A549 (cell line): ENCODE measurements at regions not wholly inside any gene's neighbourhood (a gene's known extent, or its start where the extent isn't known, plus 50 kb on each side); places are given as distances from the start of the nearest gene placed in this dataset.

Experiments
- ATAC-seq, 2 experiments: fragments of 200-7000 bp in 1 of 2; fragments of >200 bp in 1 of 2; cut with Nextera tagmentation in 1 of 2; cut with Tn5 transposase in 1 of 2; 3 replicates each; pipeline versions ENCODE4 v1.8.0 to v1.9.1; 2018 to 2020; ENCODE audit warnings: mild to moderate bottlenecking in 1 of 2, moderate library complexity in 1 of 2
- CTCF ChIA-PET: fragments of 300-600 bp; sonication (Branson Sonifier 250); formaldehyde crosslinking; extraction: SDS; loops from one replicate; lab custom pipeline; 2021; ENCODE audit warnings: antibody characterized with exemption, inconsistent platforms; lab: Yijun Ruan, JAX
- POLR2A ChIA-PET: fragments of 350-600 bp; formaldehyde crosslinking; extraction: SDS; loops from one replicate; lab custom pipeline; 2021; ENCODE audit warnings: antibody characterized with exemption, inconsistent platforms; lab: Yijun Ruan, JAX
- DNase-seq, 2 experiments: peaks; one replicate each; pipeline versions ENCODE4 v3.0.0 to v3.0.0-alpha.2; 2011 to 2016; ENCODE audit warnings: low read depth in 1 of 2, low spot score in 1 of 2
- FAIRE-seq: peaks from 2 replicates; lab custom pipeline; 2011; peaks lifted over from hg19 to GRCh38; lab: Jason Lieb, UNC
- H3K27ac ChIP-seq, 2 experiments: fragments of >200 bp; sonication (Bioruptor Twin); formaldehyde crosslinking; 3 replicates each; pipeline ENCODE4 v1.5.1; 2016 to 2017
- H3K4me1 ChIP-seq: fragments of >200 bp; sonication (Bioruptor Twin); formaldehyde crosslinking; 3 replicates; pipeline ENCODE4 v1.6.1; 2016
- H3K4me2 ChIP-seq: fragments of >200 bp; sonication (Bioruptor Twin); formaldehyde crosslinking; 3 replicates; pipeline ENCODE4 v1.6.1; 2016
- H3K4me3 ChIP-seq: fragments of >200 bp; sonication (Bioruptor Twin); formaldehyde crosslinking; 3 replicates; pipeline ENCODE4 v1.5.1; 2016
- H3K9me3 ChIP-seq: fragments of >200 bp; sonication (Bioruptor Twin); formaldehyde crosslinking; 3 replicates; pipeline ENCODE4 v1.6.1; 2016
- CHD4 ChIP-seq: fragments of 200-600 bp; sonication (generic); IDR thresholded peaks from 2 replicates; pipeline ENCODE4 v1.6.1; 2016; ENCODE audit warnings: antibody characterized with exemption, mild to moderate bottlenecking, borderline replicate concordance
- E2F6 ChIP-seq: IDR thresholded peaks from 2 replicates; pipeline ENCODE4 v1.6.1; 2012; ENCODE audit warnings: low read depth, borderline replicate concordance
- EP300 ChIP-seq, 2 experiments: fragments of >200 bp; sonication (Bioruptor Twin); formaldehyde crosslinking; IDR thresholded peaks; 2 replicates in 1 of 2; 3 replicates in 1 of 2; pipeline ENCODE4 v1.6.1; 2016 to 2017
- HEYL ChIP-seq: fragments of 250-450 bp; sonication (Bioruptor Pico); IDR thresholded peaks from 2 replicates; pipeline ENCODE4 v1.8.0; 2021; ENCODE audit warnings: mild to moderate bottlenecking, moderate library complexity
- HOXB13 ChIP-seq: fragments of 250-450 bp; sonication (Bioruptor Pico); IDR thresholded peaks from 2 replicates; pipeline ENCODE4 v1.5.0; 2020; ENCODE audit warnings: low read depth, mild to moderate bottlenecking, moderate library complexity
- JUN ChIP-seq, 2 experiments: fragments of >200 bp; sonication (Bioruptor Twin); formaldehyde crosslinking; IDR thresholded peaks; 2 replicates in 1 of 2; 3 replicates in 1 of 2; pipeline ENCODE4 v1.6.1; 2016 to 2017
- MAFK ChIP-seq: fragments of 450-650 bp; IDR thresholded peaks from 2 replicates; pipeline ENCODE4 v1.6.1; 2014; ENCODE audit not compliant: partially characterized antibody
- MAZ ChIP-seq: fragments of 150-350 bp; IDR thresholded peaks from 2 replicates; pipeline ENCODE4 v1.6.1; 2014; ENCODE audit warnings: antibody characterized with exemption, low read depth, low read length, borderline replicate concordance
- NFE2L2 ChIP-seq: fragments of 150-350 bp; conservative IDR thresholded peaks from 2 replicates; pipeline ENCODE4 v1.6.1; 2014; ENCODE audit warnings: low read length
- POLR2AphosphoS2 ChIP-seq: conservative IDR thresholded peaks from 2 replicates; pipeline ENCODE4 v1.6.1; 2012; ENCODE audit warnings: low read length, improper control_type of control experiment, inconsistent platforms
- RARB ChIP-seq: fragments of 250-450 bp; sonication (Bioruptor Pico); IDR thresholded peaks from 2 replicates; pipeline ENCODE4 v1.8.0; 2021; ENCODE audit warnings: mild to moderate bottlenecking, moderate library complexity
- RCOR1 ChIP-seq: fragments of 150-350 bp; IDR thresholded peaks from 2 replicates; pipeline ENCODE4 v1.6.1; 2014; ENCODE audit warnings: antibody characterized with exemption, low read length, low read depth
- REST ChIP-seq: fragments of 200-600 bp; sonication (generic); IDR thresholded peaks from 2 replicates; pipeline ENCODE4 v1.6.1; 2016; ENCODE audit warnings: antibody characterized with exemption, mild to moderate bottlenecking, moderate library complexity
- RNF2 ChIP-seq: fragments of 200-600 bp; sonication (generic); IDR thresholded peaks from 2 replicates; pipeline ENCODE4 v1.6.1; 2016; ENCODE audit warnings: low read depth, mild to moderate bottlenecking, antibody characterized with exemption, moderate library complexity, borderline replicate concordance
- SMC3 ChIP-seq: fragments of >200 bp; sonication (Bioruptor Twin); formaldehyde crosslinking; IDR thresholded peaks from 3 replicates; pipeline ENCODE4 v1.6.1; 2018; ENCODE audit warnings: inconsistent platforms
- SREBF2 ChIP-seq: fragments of 450-650 bp; IDR thresholded peaks from 2 replicates; pipeline ENCODE4 v1.6.1; 2014; ENCODE audit warnings: mild to moderate bottlenecking, moderate library complexity
- ZC3H11A ChIP-seq: fragments of 450-650 bp; IDR thresholded peaks from 2 replicates; pipeline ENCODE4 v1.6.1; 2014; ENCODE audit warnings: antibody characterized with exemption, mild to moderate bottlenecking
- ZNF302 ChIP-seq: fragments of 250-450 bp; sonication (Bioruptor Pico); IDR thresholded peaks from 2 replicates; pipeline ENCODE4 v1.9.0; 2021; ENCODE audit warnings: inconsistent platforms, mild to moderate bottlenecking, moderate library complexity
- ZSCAN20 ChIP-seq: fragments of 250-450 bp; sonication (Bioruptor Pico); IDR thresholded peaks from 2 replicates; pipeline ENCODE4 v1.8.0; 2022; ENCODE audit warnings: mild to moderate bottlenecking, moderate library complexity
- WGBS: methylation state at CpG from one replicate; pipeline ENCODE4 v1.1.6; 2017; ENCODE audit errors: missing lambda C conversion rate; 5-methylcytosine and 5-hydroxymethylcytosine counted together
- TF ChIP-seq, protein P1 (sequence below): IDR thresholded peaks from 2 replicates; pipeline ENCODE4 v1.6.1; 2012

DNA sequence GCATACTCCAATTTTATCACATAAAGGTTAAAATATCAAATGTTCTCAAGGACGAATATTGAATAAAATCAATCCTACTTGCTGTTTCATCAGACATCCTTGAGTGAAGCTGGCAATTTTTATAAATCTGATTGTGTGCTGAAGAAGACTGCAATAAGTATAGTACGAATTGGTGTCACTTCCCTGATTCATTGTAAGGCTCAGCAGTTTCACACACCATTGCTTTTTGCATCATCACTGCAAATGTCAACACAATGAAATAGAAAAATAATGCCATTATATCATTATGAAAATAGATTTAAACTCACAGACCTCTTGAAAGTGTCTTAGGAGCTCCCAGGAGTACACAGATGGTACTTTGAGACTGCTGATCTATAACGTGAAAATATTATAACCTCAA, 172.5 kb downstream of the ANKRD50 start:
- FAIRE-seq (no peak), DNase-seq (no peak), ATAC-seq (no peak)
- no peaks in the 10 kb centered on the region for H3K9me3 ChIP-seq
- H3K4me2 ChIP-seq = no peak overlapping the region
- no peak overlapping the region for H3K27ac ChIP-seq
- WGBS = 55% methylated on average over 3 of the region's 3 CpGs
- H3K4me3 ChIP-seq = no peak overlapping the region
- POLR2A ChIA-PET = no interaction called here
- TF ChIP-seq ZSCAN20 (CRISPR knock-in tag) (no peak), RCOR1 (no peak), HOXB13 (CRISPR knock-in tag) (no peak), MAZ (no peak), ZNF302 (no peak)
- CTCF ChIA-PET = no interaction called here
- no peaks in the 10 kb centered on the region for H3K4me1 ChIP-seq

DNA sequence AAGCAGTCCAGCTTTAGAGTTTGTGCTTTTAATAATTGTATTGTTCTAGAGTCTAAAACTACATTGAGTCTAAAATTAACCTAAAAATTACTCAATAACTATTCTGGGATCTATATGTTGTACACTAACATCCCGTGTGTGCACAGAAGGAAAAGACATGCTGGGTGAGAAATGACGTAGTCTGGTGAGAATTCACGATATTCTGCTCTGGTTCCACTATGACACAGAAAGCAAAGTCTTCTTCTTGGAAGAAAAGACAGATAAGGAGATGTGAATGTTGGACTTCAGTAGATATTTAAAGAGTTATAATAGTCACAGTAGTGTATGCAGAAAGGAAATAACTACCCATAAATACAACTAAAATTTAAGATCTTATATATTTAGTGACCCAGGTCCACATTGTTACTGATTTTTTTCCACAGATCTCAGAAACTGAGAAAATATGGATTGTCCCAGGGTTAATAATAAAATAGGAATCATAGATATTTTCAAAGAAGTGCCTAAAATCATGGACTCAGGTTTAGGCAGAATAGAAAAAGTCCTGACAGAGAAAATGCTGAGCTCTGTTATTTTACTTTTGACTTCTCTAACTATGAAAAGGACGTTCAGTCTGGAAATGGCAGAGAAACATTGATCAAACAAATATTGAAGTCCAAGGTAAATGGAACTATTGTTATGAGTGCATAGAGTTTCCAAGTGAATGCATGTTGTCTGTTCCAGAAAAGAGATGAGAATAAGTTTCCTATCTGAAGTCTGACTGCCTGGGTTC, 170.7 kb downstream of the ANKRD50 start:
- ATAC-seq (no peak), FAIRE-seq (no peak), DNase-seq (no peak)
- CTCF ChIA-PET = no interaction called here
- Histone ChIP-seq H3K4me2 (no peak overlapping the region), H3K9me3 (no peaks in the 10 kb centered on the region), H3K4me1 (no peaks in the 10 kb centered on the region), H3K4me3 (no peak overlapping the region), H3K27ac (no peak overlapping the region)
- POLR2A ChIA-PET = no interaction called here
- TF ChIP-seq MAFK = peak; percentile 27
- no peak for TF ChIP-seq CHD4
- WGBS = 65% methylated on average over 4 of the region's 4 CpGs

GRCh38 chr4:124555959-124556358, 156.6 kb downstream of the ANKRD50 start:
- ChIA-PET POLR2A (no interaction called here), CTCF (no interaction called here)
- TF ChIP-seq ZC3H11A (no peak), RNF2 (no peak), MAFK (no peak), POLR2AphosphoS2 (no peak), HEYL (no peak), E2F6 (no peak), JUN (IDR thresholded peaks at IDR 0.05) (no peak), SMC3 (no peak), NFE2L2 (no peak), ZSCAN20 (CRISPR knock-in tag) (no peak), REST (no peak), RCOR1 (no peak), SREBF2 (no peak), EP300 (IDR thresholded peaks at IDR 0.05) (no peak), RARB (CRISPR knock-in tag) (no peak)
- TF ChIP-seq, protein P1, sequence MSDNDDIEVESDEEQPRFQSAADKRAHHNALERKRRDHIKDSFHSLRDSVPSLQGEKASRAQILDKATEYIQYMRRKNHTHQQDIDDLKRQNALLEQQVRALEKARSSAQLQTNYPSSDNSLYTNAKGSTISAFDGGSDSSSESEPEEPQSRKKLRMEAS = no peak
- FAIRE-seq (no peak), DNase-seq (no peak), ATAC-seq (no peak)
- Histone ChIP-seq H3K9me3 (no peaks in the 10 kb centered on the region), H3K4me2 (no peak overlapping the region), H3K27ac (no peak overlapping the region), H3K4me1 (no peaks in the 10 kb centered on the region), H3K4me3 (no peak overlapping the region)
- 81% methylated on average over 8 of the region's 8 CpGs for WGBS
